Caco-2 (cell line): ENCODE measurements at regions not wholly inside any gene's neighbourhood (a gene's known extent, or its start where the extent isn't known, plus 50 kb on each side); places are given as distances from the start of the nearest gene placed in this dataset.

ENCODE experiments used
- BruUV-seq: library from RNA; stranded (reverse); fragments of 400-500 nt; replicated peaks from 2 replicates; lab custom pipeline; 2021; lab: Mats Ljungman, UMichigan
- CTCF ChIA-PET: fragments of 300-600 bp; sonication (Branson Sonifier 250); formaldehyde crosslinking; loops from one replicate; lab custom pipeline; 2022; ENCODE audit warnings: antibody characterized with exemption; lab: Charles Lee
- POLR2A ChIA-PET: fragments of 300-600 bp; sonication (Branson Sonifier 250); formaldehyde crosslinking; loops from one replicate; lab custom pipeline; 2022; ENCODE audit warnings: antibody characterized with exemption; lab: Charles Lee
- DNase-seq, 2 experiments: peaks; one replicate each; pipeline versions ENCODE4 v3.0.0 to v3.0.0-alpha.2; 2020 to 2022
- H3K27me3 ChIP-seq: replicated peaks from 2 replicates; pipeline ENCODE4 v1.6.0; 2011; ENCODE audit warnings: low read length; ENCODE audit not compliant: control insufficient read depth, insufficient read depth
- H3K36me3 ChIP-seq: 2 replicates; pipeline ENCODE4 v1.5.1; 2011; ENCODE audit warnings: low read length; ENCODE audit not compliant: control insufficient read depth, insufficient read depth
- H3K4me1 ChIP-seq: fragments of 250-450 bp; sonication (Bioruptor Pico); 2 replicates; pipeline ENCODE4 v1.5.1; 2020; ENCODE audit warnings: mild to moderate bottlenecking
- H3K4me3 ChIP-seq: 2 replicates; pipeline ENCODE4 v1.5.1; 2011; ENCODE audit warnings: low read depth, mild to moderate bottlenecking, control low read depth, low read length
- H3K9me3 ChIP-seq: fragments of 250-450 bp; sonication (Bioruptor Pico); 2 replicates; pipeline ENCODE4 v1.5.1; 2020; ENCODE audit warnings: mild to moderate bottlenecking, moderate library complexity
- H3K27ac Mint-ChIP-seq: one replicate; pipeline ENCODE4 v1.8.0; 2022; ENCODE audit warnings: mixed read lengths; ENCODE audit not compliant: unreplicated experiment
- H3K27me3 Mint-ChIP-seq: one replicate; pipeline ENCODE4 v1.8.0; 2022; ENCODE audit warnings: mixed read lengths; ENCODE audit not compliant: insufficient read depth, unreplicated experiment
- H3K36me3 Mint-ChIP-seq: one replicate; pipeline ENCODE4 v1.8.0; 2022; ENCODE audit warnings: mild to moderate bottlenecking, mixed read lengths; ENCODE audit not compliant: insufficient read depth, unreplicated experiment
- H3K4me1 Mint-ChIP-seq: one replicate; pipeline ENCODE4 v1.8.0; 2022; ENCODE audit warnings: low read depth, mixed read lengths; ENCODE audit not compliant: unreplicated experiment
- H3K4me3 Mint-ChIP-seq: one replicate; pipeline ENCODE4 v1.8.0; 2022; ENCODE audit warnings: mild to moderate bottlenecking, moderate library complexity, mixed read lengths; ENCODE audit not compliant: unreplicated experiment
- H3K9me3 Mint-ChIP-seq: one replicate; pipeline ENCODE4 v1.8.0; 2022; ENCODE audit warnings: mixed read lengths; ENCODE audit not compliant: unreplicated experiment
- CTCF ChIP-seq, 2 experiments: fragments of 200-600 bp in 1 of 2; IDR thresholded peaks; 1 replicate in 1 of 2; 2 replicates in 1 of 2; pipeline versions ENCODE4 v1.5.1 to v1.8.0; 2011 to 2022; ENCODE audit warnings: antibody characterized with exemption in 1 of 2, control low read depth in 1 of 2, inconsistent platforms in 1 of 2, low read depth in 1 of 2, low read length in 1 of 2, mild to moderate bottlenecking in 1 of 2, moderate library complexity in 1 of 2; ENCODE audit not compliant: insufficient read depth in 1 of 2, severe bottlenecking in 1 of 2, unreplicated experiment in 1 of 2
- intact Hi-C: fragments of 100-400 bp; cut with micrococcal nuclease; formaldehyde crosslinking; loops from one replicate; pipeline ENCODE4 v1.10.0; 2022; ENCODE audit not compliant: unreplicated experiment

- H3K9me3 ChIP-seq: peaks cover 10% of the 10 kb centered on the region; the same call in 1 of the 2 replicates
- Mint-ChIP-seq H3K27ac (no peak overlapping the region), H3K4me1 (no peaks in the 10 kb centered on the region), H3K9me3 (peaks cover 49% of the 10 kb centered on the region), H3K36me3 (no peaks in the 10 kb centered on the region), H3K27me3 (peaks cover 4% of the 10 kb centered on the region), H3K4me3 (no peak overlapping the region)
- no peaks in the 10 kb centered on the region for H3K36me3 ChIP-seq
- ChIA-PET POLR2A (no interaction called here), CTCF (no interaction called here)
- TF ChIP-seq CTCF (IDR thresholded peaks at IDR 0.05; ENCODE audit: insufficient read depth in 1 of 2, low read depth in 1 of 2, low read length in 1 of 2, severe bottlenecking in 1 of 2, unreplicated experiment in 1 of 2): no peak
- H3K4me1 ChIP-seq: no peaks in the 10 kb centered on the region
- intact Hi-C loops: no loop called here
- H3K27me3 ChIP-seq: no peaks in the 10 kb centered on the region
- no peak overlapping the region for H3K4me3 ChIP-seq
- no TSS peak for BruUV-seq
- DNase-seq: no peak
These were observed 143.4 kb downstream of the LPIN1 start for GRCh38 chr2:11889854-11890253.

GRCh38 chr2:11891028-11891427, 144.6 kb downstream of the LPIN1 start:
- no peaks in the 10 kb centered on the region for H3K36me3 ChIP-seq
- Mint-ChIP-seq H3K4me3 (no peak overlapping the region), H3K9me3 (peaks cover 47% of the 10 kb centered on the region), H3K36me3 (no peaks in the 10 kb centered on the region), H3K4me1 (no peaks in the 10 kb centered on the region), H3K27me3 (peaks cover 3% of the 10 kb centered on the region), H3K27ac (no peak overlapping the region)
- POLR2A ChIA-PET: no interaction called here
- no TSS peak for BruUV-seq
- no peaks in the 10 kb centered on the region for H3K27me3 ChIP-seq
- no peak for TF ChIP-seq CTCF (IDR thresholded peaks at IDR 0.05; ENCODE audit: insufficient read depth in 1 of 2, low read depth in 1 of 2, low read length in 1 of 2, severe bottlenecking in 1 of 2, unreplicated experiment in 1 of 2)
- no peaks in the 10 kb centered on the region for H3K4me1 ChIP-seq
- no peak overlapping the region for H3K4me3 ChIP-seq
- intact Hi-C loops: no loop called here
- no peak for DNase-seq
- CTCF ChIA-PET: no interaction called here
- peaks cover 10% of the 10 kb centered on the region; the same call in 1 of the 2 replicates for H3K9me3 ChIP-seq

GRCh38 chr2:11891671-11892440, 145.4 kb downstream of the LPIN1 start:
- CTCF ChIA-PET: no interaction called here
- no peak for DNase-seq
- H3K4me3 Mint-ChIP-seq: no peak overlapping the region
- TF ChIP-seq CTCF (IDR thresholded peaks at IDR 0.05; ENCODE audit: insufficient read depth in 1 of 2, low read depth in 1 of 2, low read length in 1 of 2, severe bottlenecking in 1 of 2, unreplicated experiment in 1 of 2): no peak
- no TSS peak for BruUV-seq
- POLR2A ChIA-PET: no interaction called here
- Histone ChIP-seq H3K4me1 (no peaks in the 10 kb centered on the region), H3K4me3 (no peak overlapping the region), H3K9me3 (peaks cover 10% of the 10 kb centered on the region; the same call in 1 of the 2 replicates), H3K27me3 (no peaks in the 10 kb centered on the region), H3K36me3 (no peaks in the 10 kb centered on the region)
- H3K9me3 Mint-ChIP-seq: peaks cover 42% of the 10 kb centered on the region
- H3K27me3 Mint-ChIP-seq: no peaks in the 10 kb centered on the region
- H3K27ac Mint-ChIP-seq: no peak overlapping the region
- H3K36me3 Mint-ChIP-seq: no peaks in the 10 kb centered on the region
- intact Hi-C loops: no loop called here
- H3K4me1 Mint-ChIP-seq: no peaks in the 10 kb centered on the region
